GM12874 (cell line): ENCODE measurements at regions not wholly inside any gene's neighbourhood (a gene's known extent, or its start where the extent isn't known, plus 50 kb on each side); places are given as distances from the start of the nearest gene placed in this dataset.

ENCODE experiments used
- CTCF ChIP-seq: IDR thresholded peaks from 2 replicates; pipeline ENCODE4 v1.5.1; 2011; ENCODE audit warnings: low read depth, mild to moderate bottlenecking, control low read depth, low read length, moderate library complexity; ENCODE audit not compliant: insufficient read depth

GRCh38 chr1:185439727-185440415 lies 122.8 kb upstream of the IVNS1ABP start:
- TF ChIP-seq CTCF = no peak

- no peak for TF ChIP-seq CTCF
Measured at GRCh38 chr1:185438936-185439335, 121.9 kb upstream of the IVNS1ABP start.

GRCh38 chr1:185435696-185436379 lies 118.8 kb upstream of the IVNS1ABP start:
- no peak for TF ChIP-seq CTCF

DNA sequence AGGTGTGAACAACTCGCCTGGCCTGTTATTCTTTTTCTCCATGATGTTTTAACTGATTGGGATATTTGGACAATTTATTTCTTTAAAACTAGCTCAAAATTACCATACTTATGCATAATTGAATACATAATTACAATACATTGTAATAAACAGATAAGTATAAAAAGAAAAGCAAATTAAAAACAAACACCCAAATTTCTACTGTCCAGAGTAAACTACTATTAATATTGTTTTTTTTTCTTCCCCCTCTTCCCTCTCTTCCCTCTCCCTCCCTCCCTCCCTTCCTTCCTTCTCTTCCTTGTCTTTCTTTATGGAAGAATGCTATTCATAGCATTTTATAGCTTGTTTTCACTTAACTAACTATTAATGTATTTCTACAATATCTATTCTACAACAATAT lies 117.7 kb upstream of the IVNS1ABP start:
- no peak for TF ChIP-seq CTCF

DNA sequence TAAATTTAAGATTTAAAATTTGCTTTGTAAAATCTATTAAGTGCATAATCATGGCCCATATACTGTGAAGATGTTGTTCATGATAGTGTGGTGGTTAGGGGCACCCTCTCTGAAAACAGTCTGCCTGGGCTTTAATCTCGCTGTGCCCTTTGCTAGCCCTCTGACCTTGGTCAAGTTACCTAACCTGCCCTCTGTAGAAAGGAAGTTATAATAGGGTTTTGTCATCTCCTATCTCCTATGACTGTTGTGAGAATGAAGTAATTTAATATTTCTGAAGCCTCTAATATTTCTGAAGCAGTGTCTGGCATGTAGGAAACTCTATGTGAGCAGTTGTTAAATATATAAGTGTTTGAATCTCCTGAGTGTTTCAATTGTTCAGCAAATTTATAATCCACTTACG lies 116.6 kb upstream of the IVNS1ABP start:
- no peak for TF ChIP-seq CTCF

DNA sequence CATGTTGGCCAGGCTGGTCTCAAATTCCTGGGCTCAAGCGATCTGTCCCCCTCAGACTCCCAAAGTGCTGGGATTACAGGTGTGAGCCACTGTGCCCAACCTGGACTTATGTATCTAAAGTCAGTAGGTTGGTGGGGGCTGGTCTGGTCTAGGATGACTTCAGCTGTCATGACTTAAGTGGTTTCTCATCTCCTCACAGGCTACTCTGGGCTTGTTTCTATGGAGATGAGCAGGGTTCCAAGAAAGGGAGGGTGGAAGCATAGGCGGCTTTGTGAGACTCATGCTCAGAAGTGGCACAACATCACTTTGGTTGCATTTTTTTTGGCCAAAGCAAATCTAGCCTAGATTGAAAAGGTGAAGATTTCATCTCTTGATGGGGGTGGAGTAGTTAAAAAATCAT lies 115.9 kb upstream of the IVNS1ABP start:
- TF ChIP-seq CTCF = no peak

GRCh38 chr1:185431612-185432011 lies 114.6 kb upstream of the IVNS1ABP start:
- TF ChIP-seq CTCF = no peak
